GM12878 (cell line): ENCODE measurements at regions not wholly inside any gene's neighbourhood (a gene's known extent, or its start where the extent isn't known, plus 50 kb on each side); places are given as distances from the start of the nearest gene placed in this dataset.

ENCODE experiments used
- ATAC-seq: fragments of 200-7000 bp; cut with Tn5 transposase; 3 replicates; pipeline ENCODE4 v1.9.1; 2020; ENCODE audit warnings: mild to moderate bottlenecking, moderate library complexity
- BruUV-seq: library from RNA; stranded (reverse); fragments of 400-500 nt; replicated peaks from 2 replicates; lab custom pipeline; 2021; lab: Mats Ljungman, UMichigan
- CTCF ChIA-PET: fragments of 300-600 bp; sonication (Branson Sonifier 250); formaldehyde crosslinking; extraction: SDS; loops from one replicate; lab custom pipeline; 2021; ENCODE audit warnings: inconsistent platforms; lab: Yijun Ruan, JAX
- POLR2A ChIA-PET: fragments of 350-600 bp; formaldehyde crosslinking; extraction: SDS; loops from one replicate; lab custom pipeline; 2021; ENCODE audit warnings: inconsistent platforms; lab: Charles Lee
- RAD21 ChIA-PET: fragments of 300-600 bp; sonication (Branson Sonifier 250); formaldehyde crosslinking; loops from one replicate; lab custom pipeline; 2023; ENCODE audit warnings: antibody characterized with exemption; ENCODE audit not compliant: unreplicated experiment; lab: Charles Lee
- SMC1A ChIA-PET: fragments of 300-600 bp; sonication (Branson Sonifier 250); formaldehyde crosslinking; loops from one replicate; lab custom pipeline; 2023; ENCODE audit not compliant: unreplicated experiment, uncharacterized antibody; lab: Charles Lee
- DNase-seq: peaks from one replicate; pipeline ENCODE4 v3.0.0-alpha.2; 2011; ENCODE audit warnings: low read depth, low spot score
- FAIRE-seq: peaks from 3 replicates; lab custom pipeline; 2011; peaks lifted over from hg19 to GRCh38; lab: Jason Lieb, UNC
- H2AFZ ChIP-seq: 2 replicates; pipeline ENCODE4 v1.6.0; 2011; ENCODE audit warnings: low read depth, low read length, control low read depth; ENCODE audit not compliant: control insufficient read depth
- H3K27ac ChIP-seq: 2 replicates; pipeline ENCODE4 v1.5.1; 2011; ENCODE audit warnings: control low read depth; ENCODE audit not compliant: control insufficient read depth, insufficient read depth
- H3K27me3 ChIP-seq, 2 experiments: replicated peaks in 1 of 2; 2 replicates each; pipeline versions ENCODE4 v1.6.0 to v1.6.1; 2011; ENCODE audit warnings: low read length in 1 of 2; ENCODE audit not compliant: control insufficient read depth in 2 of 2, insufficient read depth in 2 of 2
- H3K36me3 ChIP-seq, 2 experiments: 2 replicates each; pipeline ENCODE4 v1.5.1; 2011; ENCODE audit warnings: low read length in 1 of 2; ENCODE audit not compliant: control insufficient read depth in 2 of 2, insufficient read depth in 2 of 2
- H3K4me1 ChIP-seq: 2 replicates; pipeline ENCODE4 v1.6.1; 2011; ENCODE audit warnings: mild to moderate bottlenecking, low read length, moderate library complexity, mixed read lengths; ENCODE audit not compliant: control insufficient read depth, insufficient read depth
- H3K4me2 ChIP-seq: 2 replicates; pipeline ENCODE4 v1.6.0; 2011; ENCODE audit warnings: control low read depth; ENCODE audit not compliant: control insufficient read depth, insufficient read depth
- H3K4me3 ChIP-seq: fragments of 200-600 bp; sonication (generic); 2 replicates; pipeline ENCODE4 v1.5.1; 2016
- H3K79me2 ChIP-seq: 2 replicates; pipeline ENCODE4 v1.6.0; 2011; ENCODE audit warnings: low read length; ENCODE audit not compliant: control insufficient read depth, insufficient read depth
- H3K9ac ChIP-seq: 2 replicates; pipeline ENCODE4 v1.8.0; 2011; ENCODE audit warnings: low read length, control low read depth, mixed read lengths; ENCODE audit not compliant: control insufficient read depth, insufficient read depth
- H3K9me3 ChIP-seq: replicated peaks from 3 replicates; pipeline ENCODE4 v1.5.1; 2011; ENCODE audit warnings: mild to moderate bottlenecking, low read length; ENCODE audit not compliant: control insufficient read depth, insufficient read depth
- H4K20me1 ChIP-seq: 2 replicates; pipeline ENCODE4 v1.6.0; 2011; ENCODE audit not compliant: control insufficient read depth, insufficient read depth
- BHLHE40 ChIP-seq, 2 experiments: fragments of 450-650 bp in 1 of 2; IDR thresholded peaks; 2 replicates each; pipeline ENCODE4 v1.6.1; 2011 to 2017; ENCODE audit warnings: low read depth in 2 of 2, borderline replicate concordance in 1 of 2, improper control_type of control experiment in 1 of 2, low read length in 1 of 2, mild to moderate bottlenecking in 1 of 2
- CHD4 ChIP-seq: fragments of 200-600 bp; sonication (generic); IDR thresholded peaks from 2 replicates; pipeline ENCODE4 v1.6.1; 2016; ENCODE audit warnings: mild to moderate bottlenecking
- EGR1 ChIP-seq, 2 experiments: IDR thresholded peaks; 1 replicate in 1 of 2; 2 replicates in 1 of 2; pipeline ENCODE4 v1.6.1; 2011 to 2012; ENCODE audit warnings: low read depth in 2 of 2, low read length in 2 of 2, borderline replicate concordance in 1 of 2, mild to moderate bottlenecking in 1 of 2, moderate library complexity in 1 of 2
- HDAC6 ChIP-seq: fragments of 200-600 bp; sonication (generic); IDR thresholded peaks from one replicate; pipeline ENCODE4 v1.8.0; 2017; ENCODE audit warnings: antibody characterized with exemption; ENCODE audit not compliant: unreplicated experiment
- RUNX3 ChIP-seq: IDR thresholded peaks from 2 replicates; pipeline ENCODE4 v1.6.1; 2012; ENCODE audit warnings: low read length, inconsistent platforms
- SMAD1 ChIP-seq: fragments of 450-650 bp; IDR thresholded peaks from 2 replicates; pipeline ENCODE4 v1.6.1; 2018; ENCODE audit warnings: mild to moderate bottlenecking, low read depth; ENCODE audit not compliant: partially characterized antibody
- TBL1XR1 ChIP-seq: IDR thresholded peaks from 2 replicates; pipeline ENCODE4 v1.6.1; 2012; ENCODE audit warnings: low read depth, low read length, improper control_type of control experiment
- ZNF622 ChIP-seq: fragments of 450-650 bp; IDR thresholded peaks from 2 replicates; pipeline ENCODE4 v1.6.1; 2017; ENCODE audit warnings: mild to moderate bottlenecking, inconsistent platforms
- WGBS: methylation state at CpG from one replicate; pipeline ENCODE4 v1.1.6; 2016; ENCODE audit warnings: low lambda C conversion rate; ENCODE audit not compliant: insufficient replicate concordance, insufficient coverage; ENCODE audit errors: missing lambda C conversion rate; 5-methylcytosine and 5-hydroxymethylcytosine counted together
- in situ Hi-C: fragments of 300-500 bp; cut with MboI; formaldehyde crosslinking; loops from 9 replicates; pipeline ENCODE4 v1.14.3; 2018; ENCODE audit warnings: mixed read lengths
- intact Hi-C: fragments of 100-400 bp; cut with micrococcal nuclease; formaldehyde crosslinking; loops from one replicate; pipeline ENCODE4 v1.14.2; 2022; ENCODE audit not compliant: unreplicated experiment
- TF ChIP-seq, protein P1 (sequence below): IDR thresholded peaks from 2 replicates; pipeline ENCODE4 v1.6.1; 2011; ENCODE audit warnings: borderline replicate concordance, low read depth, mild to moderate bottlenecking, moderate library complexity, low read length; ENCODE audit not compliant: insufficient read depth, poor library complexity, severe bottlenecking
- TF ChIP-seq, protein P2 (sequence below): fragments of 450-650 bp; IDR thresholded peaks from 2 replicates; pipeline ENCODE4 v1.6.1; 2017; ENCODE audit warnings: mild to moderate bottlenecking, moderate library complexity
- TF ChIP-seq, protein P3 (sequence below): fragments of 450-650 bp; IDR thresholded peaks from 2 replicates; pipeline ENCODE4 v1.6.1; 2018; ENCODE audit warnings: borderline replicate concordance, mild to moderate bottlenecking; ENCODE audit not compliant: partially characterized antibody
- TF ChIP-seq, protein P4 (sequence below): fragments of 450-650 bp; conservative IDR thresholded peaks from 2 replicates; pipeline ENCODE4 v1.6.1; 2017; ENCODE audit warnings: mild to moderate bottlenecking, moderate library complexity

DNA sequence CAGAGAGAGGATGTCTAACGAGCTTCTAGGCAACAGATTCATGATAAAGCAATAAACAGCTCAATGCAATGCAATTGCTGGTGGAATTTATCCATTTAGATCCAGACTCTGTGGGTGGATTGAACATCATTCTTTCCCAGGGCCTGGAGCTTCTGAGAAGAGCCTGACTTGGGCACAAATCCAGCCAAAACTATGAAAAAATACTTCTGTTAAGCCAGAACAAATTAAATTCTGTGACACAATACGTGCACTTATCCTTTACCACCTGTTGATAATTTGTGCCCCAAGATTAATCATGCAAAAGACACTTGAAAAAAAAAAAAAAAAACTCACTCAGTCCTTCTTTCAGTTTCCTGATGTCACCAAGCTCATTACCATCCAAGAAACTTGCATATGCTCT, 446.0 kb upstream of the DCN start:
- Histone ChIP-seq H3K4me1 (no peaks in the 10 kb centered on the region), H3K36me3 (no peaks in the 10 kb centered on the region), H3K27ac (no peak overlapping the region), H3K79me2 (no peaks in the 10 kb centered on the region), H3K4me2 (no peak overlapping the region), H3K4me3 (no peak overlapping the region), H3K9me3 (no peaks in the 10 kb centered on the region; the same call in 2 of the 3 replicates), H4K20me1 (no peaks in the 10 kb centered on the region), H2AFZ (no peak overlapping the region), H3K9ac (no peak overlapping the region), H3K27me3 (no peaks in the 10 kb centered on the region)
- in situ Hi-C loops, result no loop called here
- DNase-seq, result no peak
- ChIA-PET RAD21 (interaction anchor here (0.6 to 0.9 kb wide), 2 partner anchors 401 to 1556 kb away, joined by 3 to 5 read pairs; no protein-coding TSS in a partner anchor), CTCF (interaction anchor here (0.7 to 1.3 kb wide), 3 partner anchors 12 to 45 kb away, joined by 3 to 4 read pairs (median 3); no protein-coding TSS in a partner anchor), SMC1A (interaction anchor here (0.6 to 3.0 kb wide), 5 partner anchors 13 to 775 kb away, joined by 3 to 11 read pairs (median 4); no protein-coding TSS in a partner anchor), POLR2A (no interaction called here)
- peak; percentile 34; the same call in 2 of the 3 replicates for ATAC-seq
- no TSS peak for BruUV-seq
- 0% methylated on average over 2 of the region's 2 CpGs for WGBS
- intact Hi-C loops, result no loop called here
- FAIRE-seq, result no peak
- TF ChIP-seq ZNF622, result no peak
- TF ChIP-seq SMAD1, result no peak
- no peak for TF ChIP-seq BHLHE40 (IDR thresholded peaks at IDR 0.05; ENCODE audit: borderline replicate concordance in 1 of 2, low read depth in 2 of 2, low read length in 1 of 2)
- no peak for TF ChIP-seq CHD4
- TF ChIP-seq RUNX3, result no peak
- TF ChIP-seq, protein P1, sequence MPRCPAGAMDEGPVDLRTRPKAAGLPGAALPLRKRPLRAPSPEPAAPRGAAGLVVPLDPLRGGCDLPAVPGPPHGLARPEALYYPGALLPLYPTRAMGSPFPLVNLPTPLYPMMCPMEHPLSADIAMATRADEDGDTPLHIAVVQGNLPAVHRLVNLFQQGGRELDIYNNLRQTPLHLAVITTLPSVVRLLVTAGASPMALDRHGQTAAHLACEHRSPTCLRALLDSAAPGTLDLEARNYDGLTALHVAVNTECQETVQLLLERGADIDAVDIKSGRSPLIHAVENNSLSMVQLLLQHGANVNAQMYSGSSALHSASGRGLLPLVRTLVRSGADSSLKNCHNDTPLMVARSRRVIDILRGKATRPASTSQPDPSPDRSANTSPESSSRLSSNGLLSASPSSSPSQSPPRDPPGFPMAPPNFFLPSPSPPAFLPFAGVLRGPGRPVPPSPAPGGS, result no peak
- TF ChIP-seq, protein P2, sequence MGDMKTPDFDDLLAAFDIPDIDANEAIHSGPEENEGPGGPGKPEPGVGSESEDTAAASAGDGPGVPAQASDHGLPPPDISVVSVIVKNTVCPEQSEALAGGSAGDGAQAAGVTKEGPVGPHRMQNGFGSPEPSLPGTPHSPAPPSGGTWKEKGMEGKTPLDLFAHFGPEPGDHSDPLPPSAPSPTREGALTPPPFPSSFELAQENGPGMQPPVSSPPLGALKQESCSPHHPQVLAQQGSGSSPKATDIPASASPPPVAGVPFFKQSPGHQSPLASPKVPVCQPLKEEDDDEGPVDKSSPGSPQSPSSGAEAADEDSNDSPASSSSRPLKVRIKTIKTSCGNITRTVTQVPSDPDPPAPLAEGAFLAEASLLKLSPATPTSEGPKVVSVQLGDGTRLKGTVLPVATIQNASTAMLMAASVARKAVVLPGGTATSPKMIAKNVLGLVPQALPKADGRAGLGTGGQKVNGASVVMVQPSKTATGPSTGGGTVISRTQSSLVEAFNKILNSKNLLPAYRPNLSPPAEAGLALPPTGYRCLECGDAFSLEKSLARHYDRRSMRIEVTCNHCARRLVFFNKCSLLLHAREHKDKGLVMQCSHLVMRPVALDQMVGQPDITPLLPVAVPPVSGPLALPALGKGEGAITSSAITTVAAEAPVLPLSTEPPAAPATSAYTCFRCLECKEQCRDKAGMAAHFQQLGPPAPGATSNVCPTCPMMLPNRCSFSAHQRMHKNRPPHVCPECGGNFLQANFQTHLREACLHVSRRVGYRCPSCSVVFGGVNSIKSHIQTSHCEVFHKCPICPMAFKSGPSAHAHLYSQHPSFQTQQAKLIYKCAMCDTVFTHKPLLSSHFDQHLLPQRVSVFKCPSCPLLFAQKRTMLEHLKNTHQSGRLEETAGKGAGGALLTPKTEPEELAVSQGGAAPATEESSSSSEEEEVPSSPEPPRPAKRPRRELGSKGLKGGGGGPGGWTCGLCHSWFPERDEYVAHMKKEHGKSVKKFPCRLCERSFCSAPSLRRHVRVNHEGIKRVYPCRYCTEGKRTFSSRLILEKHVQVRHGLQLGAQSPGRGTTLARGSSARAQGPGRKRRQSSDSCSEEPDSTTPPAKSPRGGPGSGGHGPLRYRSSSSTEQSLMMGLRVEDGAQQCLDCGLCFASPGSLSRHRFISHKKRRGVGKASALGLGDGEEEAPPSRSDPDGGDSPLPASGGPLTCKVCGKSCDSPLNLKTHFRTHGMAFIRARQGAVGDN, result no peak
- TF ChIP-seq, protein P3, sequence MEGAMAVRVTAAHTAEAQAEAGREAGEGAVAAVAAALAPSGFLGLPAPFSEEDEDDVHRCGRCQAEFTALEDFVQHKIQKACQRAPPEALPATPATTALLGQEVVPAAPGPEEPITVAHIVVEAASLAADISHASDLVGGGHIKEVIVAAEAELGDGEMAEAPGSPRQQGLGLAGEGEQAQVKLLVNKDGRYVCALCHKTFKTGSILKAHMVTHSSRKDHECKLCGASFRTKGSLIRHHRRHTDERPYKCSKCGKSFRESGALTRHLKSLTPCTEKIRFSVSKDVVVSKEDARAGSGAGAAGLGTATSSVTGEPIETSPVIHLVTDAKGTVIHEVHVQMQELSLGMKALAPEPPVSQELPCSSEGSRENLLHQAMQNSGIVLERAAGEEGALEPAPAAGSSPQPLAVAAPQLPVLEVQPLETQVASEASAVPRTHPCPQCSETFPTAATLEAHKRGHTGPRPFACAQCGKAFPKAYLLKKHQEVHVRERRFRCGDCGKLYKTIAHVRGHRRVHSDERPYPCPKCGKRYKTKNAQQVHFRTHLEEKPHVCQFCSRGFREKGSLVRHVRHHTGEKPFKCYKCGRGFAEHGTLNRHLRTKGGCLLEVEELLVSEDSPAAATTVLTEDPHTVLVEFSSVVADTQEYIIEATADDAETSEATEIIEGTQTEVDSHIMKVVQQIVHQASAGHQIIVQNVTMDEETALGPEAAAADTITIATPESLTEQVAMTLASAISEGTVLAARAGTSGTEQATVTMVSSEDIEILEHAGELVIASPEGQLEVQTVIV, result no peak
- TF ChIP-seq TBL1XR1, result no peak
- TF ChIP-seq EGR1 (IDR thresholded peaks at IDR 0.05; ENCODE audit: borderline replicate concordance in 1 of 2, low read depth in 2 of 2, low read length in 2 of 2), result no peak
- TF ChIP-seq HDAC6, result no peak
- TF ChIP-seq, protein P4, sequence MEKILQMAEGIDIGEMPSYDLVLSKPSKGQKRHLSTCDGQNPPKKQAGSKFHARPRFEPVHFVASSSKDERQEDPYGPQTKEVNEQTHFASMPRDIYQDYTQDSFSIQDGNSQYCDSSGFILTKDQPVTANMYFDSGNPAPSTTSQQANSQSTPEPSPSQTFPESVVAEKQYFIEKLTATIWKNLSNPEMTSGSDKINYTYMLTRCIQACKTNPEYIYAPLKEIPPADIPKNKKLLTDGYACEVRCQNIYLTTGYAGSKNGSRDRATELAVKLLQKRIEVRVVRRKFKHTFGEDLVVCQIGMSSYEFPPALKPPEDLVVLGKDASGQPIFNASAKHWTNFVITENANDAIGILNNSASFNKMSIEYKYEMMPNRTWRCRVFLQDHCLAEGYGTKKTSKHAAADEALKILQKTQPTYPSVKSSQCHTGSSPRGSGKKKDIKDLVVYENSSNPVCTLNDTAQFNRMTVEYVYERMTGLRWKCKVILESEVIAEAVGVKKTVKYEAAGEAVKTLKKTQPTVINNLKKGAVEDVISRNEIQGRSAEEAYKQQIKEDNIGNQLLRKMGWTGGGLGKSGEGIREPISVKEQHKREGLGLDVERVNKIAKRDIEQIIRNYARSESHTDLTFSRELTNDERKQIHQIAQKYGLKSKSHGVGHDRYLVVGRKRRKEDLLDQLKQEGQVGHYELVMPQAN, result no peak
